Naive B cell (primary cell): ENCODE measurements at regions not wholly inside any gene's neighbourhood (a gene's known extent, or its start where the extent isn't known, plus 50 kb on each side); places are given as distances from the start of the nearest gene placed in this dataset.

Source experiments
- ATAC-seq, 2 donors: fragments of 150-1000 bp; cut with Tn5 transposase; 2 replicates each; pipeline ENCODE4 v1.10.0; 2021; ENCODE audit warnings: low read depth in 2 of 2, mild to moderate bottlenecking in 2 of 2, moderate library complexity in 2 of 2
- DNase-seq: peaks from one replicate; pipeline ENCODE4 v3.0.0; 2022
- H3K27ac Mint-ChIP-seq, 6 donors: one replicate each; pipeline ENCODE4 v1.8.0; 2020 to 2022; ENCODE audit warnings: mild to moderate bottlenecking in 6 of 6, mixed read lengths in 6 of 6, moderate library complexity in 5 of 6, inconsistent platforms in 2 of 6
- H3K27me3 Mint-ChIP-seq, 3 donors: one replicate each; pipeline ENCODE4 v1.8.0; 2021 to 2022; ENCODE audit warnings: mixed read lengths in 3 of 3, mild to moderate bottlenecking in 1 of 3
- H3K36me3 Mint-ChIP-seq, 2 donors: one replicate each; pipeline ENCODE4 v1.8.0; 2020 to 2022; ENCODE audit warnings: mixed read lengths in 2 of 2, inconsistent platforms in 1 of 2, mild to moderate bottlenecking in 1 of 2
- H3K4me1 Mint-ChIP-seq, 3 donors: one replicate each; pipeline ENCODE4 v1.8.0; 2020 to 2022; ENCODE audit warnings: mixed read lengths in 3 of 3, inconsistent platforms in 1 of 3, mild to moderate bottlenecking in 1 of 3, moderate library complexity in 1 of 3
- H3K4me3 Mint-ChIP-seq, 8 donors: one replicate each; pipeline ENCODE4 v1.8.0; 2020 to 2022; ENCODE audit warnings: mild to moderate bottlenecking in 8 of 8, mixed read lengths in 8 of 8, moderate library complexity in 8 of 8, inconsistent platforms in 2 of 8
- H3K9me3 Mint-ChIP-seq, 7 donors: one replicate each; pipeline ENCODE4 v1.8.0; 2020 to 2022; ENCODE audit warnings: mixed read lengths in 7 of 7, mild to moderate bottlenecking in 5 of 7, inconsistent platforms in 2 of 7, moderate library complexity in 1 of 7

- Mint-ChIP-seq H3K27me3 (no peaks in the 10 kb centered on the region), H3K27ac (no peak overlapping the region), H3K4me1 (no peaks in the 10 kb centered on the region), H3K4me3 (no peak overlapping the region), H3K9me3 (peaks cover 0 to 5% (median 3%) of the 10 kb centered on the region in 7 donors), H3K36me3 (no peaks in the 10 kb centered on the region)
- DNase-seq (no peak), ATAC-seq (no peak)
Measured at GRCh38 chr5:82758881-82759280, 318.3 kb downstream of the TMEM167A start.

- H3K27me3 Mint-ChIP-seq, result no peaks in the 10 kb centered on the region
- H3K27ac Mint-ChIP-seq, result peak overlapping the region in 1 of 6 donors; percentile 82
- ATAC-seq, result no peak
- no peaks in the 10 kb centered on the region for H3K36me3 Mint-ChIP-seq
- no peak overlapping the region for H3K4me3 Mint-ChIP-seq
- DNase-seq, result no peak
- H3K9me3 Mint-ChIP-seq, result peaks cover 0 to 7% (median 5%) of the 10 kb centered on the region in 7 donors
- peaks cover 0 to under 1% (median 0%) of the 10 kb centered on the region in 3 donors for H3K4me1 Mint-ChIP-seq
Measured at GRCh38 chr5:82754759-82755158, 322.4 kb downstream of the TMEM167A start.

- H3K27me3 Mint-ChIP-seq, result no peaks in the 10 kb centered on the region
- no peak overlapping the region for H3K4me3 Mint-ChIP-seq
- H3K9me3 Mint-ChIP-seq, result peaks cover 0 to 8% (median 5%) of the 10 kb centered on the region in 7 donors
- DNase-seq, result no peak
- no peaks in the 10 kb centered on the region for H3K36me3 Mint-ChIP-seq
- peaks cover 0 to 6% (median 2%) of the 10 kb centered on the region in 3 donors for H3K4me1 Mint-ChIP-seq
- no peak overlapping the region for H3K27ac Mint-ChIP-seq
- ATAC-seq, result no peak
Measured at GRCh38 chr5:82754036-82754746, 323.0 kb downstream of the TMEM167A start.

- Mint-ChIP-seq H3K9me3 (peaks cover 0 to 8% (median 5%) of the 10 kb centered on the region in 7 donors), H3K4me1 (peaks cover 0 to 9% (median 4%) of the 10 kb centered on the region in 3 donors), H3K36me3 (no peaks in the 10 kb centered on the region), H3K27me3 (no peaks in the 10 kb centered on the region), H3K4me3 (no peak overlapping the region), H3K27ac (no peak overlapping the region)
- ATAC-seq, result no peak
- DNase-seq, result no peak
Measured at GRCh38 chr5:82753374-82753773, 323.8 kb downstream of the TMEM167A start.

- ATAC-seq (no peak), DNase-seq (no peak)
- Mint-ChIP-seq H3K4me3 (no peak overlapping the region), H3K9me3 (peaks cover 0 to 8% (median 5%) of the 10 kb centered on the region in 7 donors), H3K36me3 (no peaks in the 10 kb centered on the region), H3K27me3 (no peaks in the 10 kb centered on the region), H3K4me1 (peaks cover 0 to 9% (median 4%) of the 10 kb centered on the region in 3 donors), H3K27ac (peak overlapping the region in 1 of 6 donors; percentile 21)
Measured at GRCh38 chr5:82749461-82749820, 327.8 kb downstream of the TMEM167A start.

GRCh38 chr5:82748688-82749460 lies 328.3 kb downstream of the TMEM167A start:
- no peaks in the 10 kb centered on the region for H3K27me3 Mint-ChIP-seq
- ATAC-seq (no peak), DNase-seq (no peak)
- no peaks in the 10 kb centered on the region for H3K36me3 Mint-ChIP-seq
- no peak overlapping the region for H3K4me3 Mint-ChIP-seq
- peak overlapping the region in 2 of 6 donors; percentile 21 to 45 for H3K27ac Mint-ChIP-seq
- H3K9me3 Mint-ChIP-seq, result peaks cover 0 to 8% (median 5%) of the 10 kb centered on the region in 7 donors
- H3K4me1 Mint-ChIP-seq, result peaks cover 0 to 9% (median 4%) of the 10 kb centered on the region in 3 donors

- Mint-ChIP-seq H3K27ac (no peak overlapping the region), H3K27me3 (no peaks in the 10 kb centered on the region), H3K4me3 (no peak overlapping the region), H3K4me1 (peaks cover 0 to 9% (median 4%) of the 10 kb centered on the region in 3 donors), H3K9me3 (peaks cover 0 to 8% (median 5%) of the 10 kb centered on the region in 7 donors), H3K36me3 (no peaks in the 10 kb centered on the region)
- DNase-seq, result no peak
- ATAC-seq, result no peak
Measured at GRCh38 chr5:82747986-82748385, 329.2 kb downstream of the TMEM167A start.

- Mint-ChIP-seq H3K27me3 (no peaks in the 10 kb centered on the region), H3K4me3 (no peak overlapping the region), H3K27ac (no peak overlapping the region), H3K4me1 (peaks cover 0 to 9% (median 4%) of the 10 kb centered on the region in 3 donors), H3K36me3 (no peaks in the 10 kb centered on the region), H3K9me3 (peaks cover 0 to 3% (median 0%) of the 10 kb centered on the region in 7 donors)
- no peak for ATAC-seq
- no peak for DNase-seq
Measured at GRCh38 chr5:82745016-82745415, 332.2 kb downstream of the TMEM167A start.

GRCh38 chr5:82738681-82739269 lies 338.4 kb downstream of the TMEM167A start:
- H3K27me3 Mint-ChIP-seq, result no peaks in the 10 kb centered on the region
- ATAC-seq, result no peak

GRCh38 chr5:82735160-82735789 lies 341.9 kb downstream of the TMEM167A start:
- Mint-ChIP-seq H3K27me3 (no peaks in the 10 kb centered on the region), H3K9me3 (peaks cover 0 to 5% (median 3%) of the 10 kb centered on the region in 7 donors), H3K27ac (no peak overlapping the region), H3K36me3 (no peaks in the 10 kb centered on the region), H3K4me3 (no peak overlapping the region), H3K4me1 (no peaks in the 10 kb centered on the region)
- ATAC-seq, result no peak
- no peak for DNase-seq

More at GRCh38 chr5:82738681-82739269, 338.4 kb downstream of the TMEM167A start:
- DNase-seq, result no peak
- Mint-ChIP-seq H3K4me1 (no peaks in the 10 kb centered on the region), H3K36me3 (no peaks in the 10 kb centered on the region), H3K4me3 (no peak overlapping the region), H3K27ac (no peak overlapping the region), H3K9me3 (no peaks in the 10 kb centered on the region)

- Mint-ChIP-seq H3K4me1 (no peaks in the 10 kb centered on the region), H3K27me3 (no peaks in the 10 kb centered on the region), H3K27ac (no peak overlapping the region), H3K9me3 (peaks cover 0 to 5% (median 3%) of the 10 kb centered on the region in 7 donors), H3K36me3 (no peaks in the 10 kb centered on the region), H3K4me3 (no peak overlapping the region)
- no peak for ATAC-seq
- DNase-seq, result no peak
Measured at GRCh38 chr5:82734347-82734746, 342.8 kb downstream of the TMEM167A start.

GRCh38 chr5:82730913-82731312 lies 346.3 kb downstream of the TMEM167A start:
- peaks cover 0 to 5% (median 4%) of the 10 kb centered on the region in 7 donors for H3K9me3 Mint-ChIP-seq
- no peaks in the 10 kb centered on the region for H3K27me3 Mint-ChIP-seq
- H3K27ac Mint-ChIP-seq, result peak overlapping the region in 1 of 6 donors; percentile 63
- DNase-seq (no peak), ATAC-seq (no peak)
- no peaks in the 10 kb centered on the region for H3K36me3 Mint-ChIP-seq
- no peaks in the 10 kb centered on the region for H3K4me1 Mint-ChIP-seq
- H3K4me3 Mint-ChIP-seq, result no peak overlapping the region

- Mint-ChIP-seq H3K9me3 (peaks cover 0 to 5% (median 4%) of the 10 kb centered on the region in 7 donors), H3K27me3 (no peaks in the 10 kb centered on the region), H3K27ac (no peak overlapping the region)
Measured at GRCh38 chr5:82728926-82729702, 348.1 kb downstream of the TMEM167A start.

More at GRCh38 chr5:82728926-82729702, 348.1 kb downstream of the TMEM167A start:
- DNase-seq, result no peak
- ATAC-seq, result no peak
- Mint-ChIP-seq H3K4me1 (no peaks in the 10 kb centered on the region), H3K36me3 (no peaks in the 10 kb centered on the region), H3K4me3 (no peak overlapping the region)
